Thyroid gland (tissue), 4 donors: ENCODE measurements at regions not wholly inside any gene's neighbourhood (a gene's known extent, or its start where the extent isn't known, plus 50 kb on each side); places are given as distances from the start of the nearest gene placed in this dataset.

Source experiments
- POLR2A ChIP-seq, 2 donors: fragments of 450-650 bp; IDR thresholded peaks; one replicate each; pipeline ENCODE4 v1.6.1; 2017; ENCODE audit warnings: antibody characterized with exemption in 2 of 2, mild to moderate bottlenecking in 2 of 2, moderate library complexity in 1 of 2
- TF ChIP-seq, protein P1 (sequence below), 6 experiments: fragments of 200-600 bp in 3 of 6; fragments of 450-650 bp in 3 of 6; sonication (generic) in 3 of 6; IDR thresholded peaks; one replicate each; pipeline ENCODE4 v1.5.1; 2016 to 2019; ENCODE audit warnings: antibody characterized with exemption in 6 of 6, mild to moderate bottlenecking in 2 of 6, inconsistent platforms in 1 of 6, moderate library complexity in 1 of 6

DNA sequence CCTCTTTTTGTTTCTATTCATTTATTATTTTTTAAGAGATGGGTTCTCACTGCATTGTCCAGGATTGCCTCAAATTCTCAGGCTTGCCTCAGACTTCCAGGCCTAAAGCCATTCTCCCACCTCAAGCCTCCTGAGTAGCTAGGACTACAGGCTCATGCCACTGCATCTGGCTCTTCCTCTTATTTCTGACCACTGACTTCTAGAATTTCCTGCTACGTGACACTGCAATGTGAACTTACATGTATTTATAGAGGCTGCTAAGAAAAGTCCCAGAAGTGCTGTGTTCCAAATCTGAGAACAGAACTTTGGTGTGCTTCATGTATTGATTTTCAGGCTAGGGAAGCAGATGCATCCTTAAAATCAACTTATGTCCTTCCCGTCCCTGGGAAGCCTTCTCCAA, 407.4 kb downstream of the RSL24D1 start:
- TF ChIP-seq, protein P1, sequence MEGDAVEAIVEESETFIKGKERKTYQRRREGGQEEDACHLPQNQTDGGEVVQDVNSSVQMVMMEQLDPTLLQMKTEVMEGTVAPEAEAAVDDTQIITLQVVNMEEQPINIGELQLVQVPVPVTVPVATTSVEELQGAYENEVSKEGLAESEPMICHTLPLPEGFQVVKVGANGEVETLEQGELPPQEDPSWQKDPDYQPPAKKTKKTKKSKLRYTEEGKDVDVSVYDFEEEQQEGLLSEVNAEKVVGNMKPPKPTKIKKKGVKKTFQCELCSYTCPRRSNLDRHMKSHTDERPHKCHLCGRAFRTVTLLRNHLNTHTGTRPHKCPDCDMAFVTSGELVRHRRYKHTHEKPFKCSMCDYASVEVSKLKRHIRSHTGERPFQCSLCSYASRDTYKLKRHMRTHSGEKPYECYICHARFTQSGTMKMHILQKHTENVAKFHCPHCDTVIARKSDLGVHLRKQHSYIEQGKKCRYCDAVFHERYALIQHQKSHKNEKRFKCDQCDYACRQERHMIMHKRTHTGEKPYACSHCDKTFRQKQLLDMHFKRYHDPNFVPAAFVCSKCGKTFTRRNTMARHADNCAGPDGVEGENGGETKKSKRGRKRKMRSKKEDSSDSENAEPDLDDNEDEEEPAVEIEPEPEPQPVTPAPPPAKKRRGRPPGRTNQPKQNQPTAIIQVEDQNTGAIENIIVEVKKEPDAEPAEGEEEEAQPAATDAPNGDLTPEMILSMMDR (IDR thresholded peaks at IDR 0.05), result no peak
- no peak for TF ChIP-seq POLR2A (IDR thresholded peaks at IDR 0.05)
